ENCODE measurements at regions not wholly inside any gene's neighbourhood (a gene's known extent, or its start where the extent isn't known, plus 50 kb on each side); places are given as distances from the start of the nearest gene placed in this dataset.
"Not testable (repeated sequence)": the region's sequence is repeated elsewhere in the genome, so short reads cannot be mapped to it uniquely, and the experiment has no call there.

GRCh38 chr17:36695710-36696109 lies 94.3 kb downstream of the MRM1 start:
- not testable (repeated sequence) for DNase-seq (ENCODE audit: low spot score)

- no peak for DNase-seq (ENCODE audit: low spot score)
These were observed 95.4 kb downstream of the MRM1 start for GRCh38 chr17:36696805-36697204.

GRCh38 chr17:36697903-36698530 lies 96.6 kb downstream of the MRM1 start:
- DNase-seq (ENCODE audit: low spot score): no peak

GRCh38 chr17:36701429-36702099 lies 100.2 kb downstream of the MRM1 start:
- DNase-seq (ENCODE audit: low spot score): no peak

- DNase-seq (ENCODE audit: low spot score): no peak
These were observed 101.3 kb downstream of the MRM1 start for GRCh38 chr17:36702636-36703035.

- DNase-seq (ENCODE audit: low spot score): peak; percentile 40
These were observed 102.5 kb downstream of the MRM1 start for GRCh38 chr17:36703860-36704266.

GRCh38 chr17:36705283-36705795 lies 104.0 kb downstream of the MRM1 start:
- no peak for DNase-seq (ENCODE audit: low spot score)

- peak; percentile 74 for DNase-seq (ENCODE audit: low spot score)
These were observed 104.7 kb downstream of the MRM1 start for GRCh38 chr17:36705874-36706731.

- DNase-seq (ENCODE audit: low spot score): no peak
These were observed 106.5 kb downstream of the MRM1 start for GRCh38 chr17:36707904-36708303.

GRCh38 chr17:36714789-36715188 lies 113.4 kb downstream of the MRM1 start:
- DNase-seq (ENCODE audit: low spot score): no peak

GRCh38 chr17:36715951-36716350 lies 114.6 kb downstream of the MRM1 start:
- no peak for DNase-seq (ENCODE audit: low spot score)

GRCh38 chr17:36717088-36717487 lies 115.7 kb downstream of the MRM1 start:
- DNase-seq (ENCODE audit: low spot score): no peak

GRCh38 chr17:36720131-36720530 lies 118.7 kb downstream of the MRM1 start:
- no peak for DNase-seq (ENCODE audit: low spot score)

- no peak for DNase-seq (ENCODE audit: low spot score)
These were observed 120.3 kb downstream of the MRM1 start for GRCh38 chr17:36721560-36722120.

- DNase-seq (ENCODE audit: low spot score): no peak
These were observed 120.9 kb downstream of the MRM1 start for GRCh38 chr17:36722121-36722902.

GRCh38 chr17:36722903-36723263 lies 121.5 kb downstream of the MRM1 start:
- DNase-seq (ENCODE audit: low spot score): no peak

- DNase-seq (ENCODE audit: low spot score): no peak
These were observed 122.2 kb downstream of the MRM1 start for GRCh38 chr17:36723459-36724025.

- DNase-seq (ENCODE audit: low spot score): no peak
These were observed 124.8 kb downstream of the MRM1 start for GRCh38 chr17:36726199-36726598.

- no peak for DNase-seq (ENCODE audit: low spot score)
These were observed 125.7 kb downstream of the MRM1 start for GRCh38 chr17:36727052-36727451.

GRCh38 chr17:36727577-36727976 lies 126.2 kb downstream of the MRM1 start:
- no peak for DNase-seq (ENCODE audit: low spot score)

All from HuH-7.5 (cell line).